HG03469 (cell line): ENCODE measurements at regions not wholly inside any gene's neighbourhood (a gene's known extent, or its start where the extent isn't known, plus 50 kb on each side); places are given as distances from the start of the nearest gene placed in this dataset.
"Not testable (repeated sequence)": the region's sequence is repeated elsewhere in the genome, so short reads cannot be mapped to it uniquely, and the experiment has no call there.

ENCODE experiments used
- ATAC-seq: cut with Tn5 transposase; IDR thresholded peaks from one replicate; pipeline ENCODE4 v1.9.1; 2021; ENCODE audit warnings: mild to moderate bottlenecking, moderate library complexity, moderate number of reproducible peaks; ENCODE audit not compliant: unreplicated experiment

DNA sequence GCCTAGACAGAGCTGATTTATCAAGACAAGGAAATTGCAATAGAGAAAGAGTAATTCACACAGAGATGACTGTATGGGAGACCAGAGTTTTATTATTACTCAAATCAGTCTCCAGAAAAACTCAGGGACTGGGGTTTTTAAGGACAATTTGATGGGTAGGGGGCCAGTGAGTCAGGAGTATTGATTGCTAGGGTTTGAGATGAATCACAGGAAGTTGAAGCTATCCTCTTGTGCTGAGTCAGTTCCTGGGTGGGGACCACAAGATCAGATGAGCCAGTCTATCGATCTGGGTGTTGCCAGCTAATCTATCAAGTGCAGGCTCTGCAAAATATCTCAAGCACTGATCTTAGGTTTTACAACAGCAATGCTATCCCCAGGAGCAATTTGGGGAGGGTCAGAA is 87.4 kb upstream of the TGIF2LY start:
- ATAC-seq, result not testable (repeated sequence)

DNA sequence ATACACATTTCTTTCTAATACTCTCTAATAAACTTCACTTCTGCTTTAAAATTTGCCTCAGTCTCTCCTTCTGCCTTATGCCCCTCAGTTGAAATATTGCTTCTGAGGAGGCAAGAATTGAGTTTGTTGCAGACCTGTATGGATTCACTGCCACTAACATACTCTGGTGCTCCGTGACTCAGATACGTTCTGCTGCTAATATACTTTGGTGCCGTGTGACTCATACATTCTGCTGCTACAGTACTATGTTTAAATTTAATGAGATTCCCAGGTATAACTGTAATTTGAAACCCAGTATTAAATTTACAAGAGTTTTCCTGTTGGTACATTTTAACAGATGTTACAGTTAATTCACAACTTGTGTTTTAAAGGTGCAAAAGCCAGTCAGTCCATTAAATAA is 84.3 kb upstream of the TGIF2LY start:
- ATAC-seq, result not testable (repeated sequence)

DNA sequence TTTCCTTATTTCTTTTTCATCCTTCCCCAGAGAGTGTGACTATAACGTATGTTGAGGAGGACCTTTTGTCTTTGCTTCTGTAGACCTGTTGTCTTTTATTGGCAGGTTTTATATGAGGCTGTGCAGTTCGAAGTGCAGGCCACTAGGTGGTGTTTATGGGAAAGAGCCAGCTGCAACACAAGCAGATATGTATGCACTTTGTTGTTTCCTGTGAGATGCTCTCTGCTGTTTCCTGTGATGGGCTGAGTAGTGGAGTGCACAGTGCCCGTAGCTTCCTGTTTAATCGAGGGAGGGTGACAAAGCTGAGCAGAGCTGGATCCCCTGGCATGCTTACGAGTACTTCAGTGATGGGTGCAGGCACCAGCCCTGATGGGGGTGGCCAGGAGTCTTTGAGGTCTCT is 51.8 kb upstream of the TGIF2LY start:
- ATAC-seq, result peak; percentile 97
